HG02610 (cell line): ENCODE measurements at regions not wholly inside any gene's neighbourhood (a gene's known extent, or its start where the extent isn't known, plus 50 kb on each side); places are given as distances from the start of the nearest gene placed in this dataset.

Experiments used
- ATAC-seq: cut with Tn5 transposase; IDR thresholded peaks from one replicate; pipeline ENCODE4 v1.9.1; 2021; ENCODE audit warnings: mild to moderate bottlenecking, moderate library complexity; ENCODE audit not compliant: unreplicated experiment

DNA sequence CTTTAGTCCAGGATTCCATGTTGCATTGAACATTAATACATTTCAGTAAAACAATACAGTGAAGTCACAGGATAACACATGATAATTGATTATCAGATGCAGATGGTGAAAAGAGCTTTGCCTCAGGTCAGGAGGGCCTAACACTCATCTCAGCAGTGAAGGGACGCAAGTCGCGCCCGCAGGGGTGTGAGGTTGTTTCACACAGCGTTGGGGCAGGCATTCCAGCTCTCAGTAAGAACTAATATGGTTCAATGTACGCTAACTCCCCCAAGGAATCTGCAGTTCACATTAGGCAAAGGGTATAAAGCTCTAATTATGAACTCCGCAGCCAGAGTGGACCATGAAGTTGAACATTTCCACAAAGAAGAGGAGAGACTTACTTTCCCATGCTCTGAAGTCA, 53.1 kb upstream of the ATL2 start:
- ATAC-seq: no peak

- no peak for ATAC-seq
These were observed 50.9 kb upstream of the ATL2 start for GRCh38 chr2:38427936-38428335.

DNA sequence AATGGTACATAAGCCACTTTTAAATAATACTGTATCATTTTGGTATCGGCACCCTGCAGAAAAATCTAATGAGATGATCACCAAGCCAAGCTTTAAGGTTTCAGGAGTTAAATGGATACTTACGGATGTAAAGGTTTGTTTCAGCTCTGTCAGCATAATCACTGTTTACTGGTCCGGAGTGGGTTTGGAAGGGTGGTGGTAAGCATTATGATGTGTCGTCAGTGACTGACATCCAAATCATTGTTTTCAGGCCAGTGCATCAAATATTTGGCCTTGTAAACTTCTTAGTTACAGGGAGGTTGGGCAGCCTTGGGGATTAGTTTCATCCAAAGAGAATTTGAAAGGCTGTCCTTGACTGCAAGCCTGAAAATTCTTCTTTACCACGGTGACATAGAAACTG, 50.0 kb upstream of the ATL2 start:
- no peak for ATAC-seq
